ENCODE measurements at regions not wholly inside any gene's neighbourhood (a gene's known extent, or its start where the extent isn't known, plus 50 kb on each side); places are given as distances from the start of the nearest gene placed in this dataset.
"Not testable (repeated sequence)": the region's sequence is repeated elsewhere in the genome, so short reads cannot be mapped to it uniquely, and the experiment has no call there.

- intact Hi-C loops (cut with micrococcal nuclease), result loop anchor here (10.0 kb wide), 2 partner anchors 418 to 1088 kb away; no protein-coding TSS in a partner anchor
Measured at GRCh38 chr6:14216946-14217684, 99.5 kb downstream of the CD83 start.

GRCh38 chr6:14217728-14218518, 100.4 kb downstream of the CD83 start:
- intact Hi-C loops (cut with micrococcal nuclease), result loop anchor here (10.0 kb wide), 2 partner anchors 417 to 1087 kb away; no protein-coding TSS in a partner anchor

GRCh38 chr6:14218519-14218800, 100.9 kb downstream of the CD83 start:
- intact Hi-C loops (cut with micrococcal nuclease), result loop anchor here (10.0 kb wide), 2 partner anchors 416 to 1086 kb away; no protein-coding TSS in a partner anchor

- intact Hi-C loops (cut with micrococcal nuclease), result no loop called here
Measured at GRCh38 chr6:14221564-14222279, 104.2 kb downstream of the CD83 start.

GRCh38 chr6:14222956-14223355, 105.4 kb downstream of the CD83 start:
- intact Hi-C loops (cut with micrococcal nuclease), result no loop called here

- intact Hi-C loops (cut with micrococcal nuclease), result no loop called here
Measured at GRCh38 chr6:14224359-14225103, 107.0 kb downstream of the CD83 start.

GRCh38 chr6:14226051-14226660, 108.6 kb downstream of the CD83 start:
- intact Hi-C loops (cut with micrococcal nuclease), result no loop called here

GRCh38 chr6:14228571-14228970, 111.0 kb downstream of the CD83 start:
- intact Hi-C loops (cut with micrococcal nuclease), result no loop called here

GRCh38 chr6:14231071-14231483, 113.5 kb downstream of the CD83 start:
- intact Hi-C loops (cut with micrococcal nuclease), result no loop called here

- intact Hi-C loops (cut with micrococcal nuclease), result no loop called here
Measured at GRCh38 chr6:14231501-14232280, 114.1 kb downstream of the CD83 start.

GRCh38 chr6:14232889-14233288, 115.3 kb downstream of the CD83 start:
- intact Hi-C loops (cut with micrococcal nuclease), result no loop called here

GRCh38 chr6:14235653-14236356, 118.2 kb downstream of the CD83 start:
- intact Hi-C loops (cut with micrococcal nuclease), result no loop called here

GRCh38 chr6:14239097-14239496, 121.5 kb downstream of the CD83 start:
- intact Hi-C loops (cut with micrococcal nuclease), result no loop called here

- intact Hi-C loops (cut with micrococcal nuclease), result no loop called here
Measured at GRCh38 chr6:14240411-14241166, 123.0 kb downstream of the CD83 start.

GRCh38 chr6:14241255-14242070, 123.9 kb downstream of the CD83 start:
- intact Hi-C loops (cut with micrococcal nuclease), result no loop called here

GRCh38 chr6:14242912-14243311, 125.3 kb downstream of the CD83 start:
- intact Hi-C loops (cut with micrococcal nuclease), result not testable (repeated sequence)

- intact Hi-C loops (cut with micrococcal nuclease), result no loop called here
Measured at GRCh38 chr6:14243597-14243996, 126.0 kb downstream of the CD83 start.

- intact Hi-C loops (cut with micrococcal nuclease), result no loop called here
Measured at GRCh38 chr6:14246876-14247275, 129.3 kb downstream of the CD83 start.

Measured in T-helper 1 cell treated with Interleukin-12 subunit alpha and Interleukin-12 subunit beta and Interleukin-4 antibody, amounts not matched to agents 30 ng/mL and 1 ng/mL, for 36 hours (primary cell).